Hepatocyte (in vitro differentiated cells): ENCODE measurements at regions not wholly inside any gene's neighbourhood (a gene's known extent, or its start where the extent isn't known, plus 50 kb on each side); places are given as distances from the start of the nearest gene placed in this dataset.

Experiments used
- CTCF ChIP-seq: fragments of 200-600 bp; sonication (generic); IDR thresholded peaks from 2 replicates; pipeline ENCODE4 v1.5.1; 2016; ENCODE audit warnings: antibody characterized with exemption, mild to moderate bottlenecking; ENCODE audit not compliant: poor library complexity
- EZH2 ChIP-seq: fragments of 200-600 bp; sonication (generic); IDR thresholded peaks from 2 replicates; pipeline ENCODE4 v1.6.1; 2016; ENCODE audit warnings: antibody characterized with exemption, mild to moderate bottlenecking, borderline replicate concordance
- EZH2phosphoT487 ChIP-seq: fragments of 200-600 bp; sonication (generic); IDR thresholded peaks from one replicate; pipeline ENCODE4 v1.6.1; 2018; ENCODE audit warnings: antibody characterized with exemption, mild to moderate bottlenecking, low read depth, moderate library complexity; ENCODE audit not compliant: unreplicated experiment, severe bottlenecking

DNA sequence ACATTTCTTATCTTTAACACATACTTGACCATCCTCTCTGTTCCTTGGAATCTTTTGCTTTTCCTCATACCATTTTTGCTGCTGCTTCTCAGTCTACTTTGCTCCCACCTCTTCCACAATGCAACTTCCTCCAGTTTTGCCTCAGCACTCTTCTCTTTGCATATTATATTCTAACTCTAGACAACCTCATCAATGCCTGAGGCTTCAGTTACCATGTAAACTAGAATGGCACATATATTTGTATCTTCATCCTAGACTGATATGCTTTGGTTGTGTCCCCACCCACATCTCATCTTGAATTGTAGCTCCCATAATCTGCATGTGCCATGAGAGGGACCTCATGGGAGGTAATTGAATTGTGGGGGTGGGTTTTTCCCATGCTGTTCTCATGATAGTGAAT is 55.9 kb upstream of the STAM2 start:
- TF ChIP-seq CTCF (no peak), EZH2 (no peak), EZH2phosphoT487 (no peak)
